Inflammatory macrophage (primary cell): ENCODE measurements at regions not wholly inside any gene's neighbourhood (a gene's known extent, or its start where the extent isn't known, plus 50 kb on each side); places are given as distances from the start of the nearest gene placed in this dataset.
"Not testable (repeated sequence)": the region's sequence is repeated elsewhere in the genome, so short reads cannot be mapped to it uniquely, and the experiment has no call there.

Source experiments
- DNase-seq, 2 donors: peaks; one replicate each; pipeline ENCODE4 v3.0.0-alpha.2; 2020 to 2022

DNA sequence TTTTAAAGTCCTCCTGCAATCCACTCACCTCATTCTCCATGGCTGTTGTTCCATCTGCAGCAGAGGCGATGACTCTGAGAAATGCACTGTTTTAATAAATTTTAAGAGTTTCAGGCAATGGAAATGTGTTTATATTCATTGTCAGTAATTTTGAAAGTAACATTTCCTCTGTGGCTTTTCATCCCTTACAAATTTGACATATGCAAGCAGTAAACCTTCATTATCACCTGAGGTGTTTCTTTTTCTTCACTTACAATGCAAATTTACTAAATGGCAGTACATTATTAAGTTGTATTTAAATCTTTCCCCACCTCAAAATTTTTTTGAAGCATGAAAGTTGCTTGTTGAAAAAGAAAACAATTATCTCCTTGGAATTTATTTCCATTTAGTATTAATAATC, 136.9 kb downstream of the DIRAS2 start:
- DNase-seq: no peak

GRCh38 chr9:90506402-90506801, 136.2 kb downstream of the DIRAS2 start:
- DNase-seq: not testable (repeated sequence)

DNA sequence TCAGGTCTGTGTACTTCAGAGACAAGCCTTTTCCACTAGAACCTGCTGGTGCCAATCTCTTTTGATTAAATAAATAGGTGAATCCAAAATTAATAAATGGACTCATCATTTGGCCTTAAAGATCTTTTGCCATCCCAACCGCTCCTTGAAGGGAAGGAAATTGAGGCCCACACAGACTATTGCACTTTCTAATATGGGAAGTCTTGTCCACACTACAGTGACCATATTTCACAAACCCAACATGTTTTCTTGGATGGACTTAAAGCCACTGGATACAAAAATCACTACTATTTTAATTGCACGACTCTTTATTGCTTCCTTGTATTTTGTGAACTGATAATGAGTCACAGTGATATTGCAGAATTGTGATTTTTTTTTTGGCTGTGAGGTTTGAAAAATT, 135.0 kb downstream of the DIRAS2 start:
- DNase-seq: peak; percentile 58 to 59

DNA sequence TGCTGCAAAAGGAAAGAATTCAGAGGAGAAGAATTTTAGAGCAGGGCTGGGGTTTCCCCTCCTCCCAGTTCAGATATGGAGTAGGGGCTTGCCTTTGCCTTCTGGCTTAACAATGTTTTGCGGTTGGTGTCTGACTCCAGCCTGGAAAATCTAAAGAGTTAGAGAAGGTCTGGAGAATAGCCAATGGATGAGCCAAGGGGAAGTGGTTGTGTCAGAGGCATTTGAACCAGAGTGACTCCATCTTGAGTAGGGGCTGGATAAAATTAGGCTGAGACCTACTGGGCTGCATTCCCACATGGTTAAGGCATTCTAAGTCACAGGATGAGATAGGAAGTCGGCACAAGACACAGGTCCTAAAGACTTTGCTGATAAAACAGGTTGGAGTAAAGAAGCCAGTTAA, 133.7 kb downstream of the DIRAS2 start:
- no peak for DNase-seq

DNA sequence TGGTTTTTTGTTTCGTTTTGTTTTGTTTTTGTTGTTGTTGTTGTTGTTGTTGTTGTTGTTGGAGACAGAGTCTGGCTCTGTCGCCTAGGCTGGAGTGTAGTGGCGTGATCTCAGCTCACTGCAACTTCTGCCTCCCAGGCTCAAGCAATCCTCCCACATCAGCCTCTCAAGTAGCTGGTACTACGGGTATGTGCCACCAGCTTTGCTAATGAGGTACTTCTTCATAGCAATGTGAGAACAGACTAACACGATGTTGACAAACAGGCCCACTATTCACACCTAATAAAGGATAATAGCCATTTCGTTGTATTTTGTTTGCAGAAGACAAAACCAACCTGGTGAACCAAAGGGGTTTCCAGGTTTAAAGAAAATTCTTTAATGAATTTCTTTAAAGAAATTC, 130.9 kb downstream of the DIRAS2 start:
- peak in 1 of 2 donors; percentile 11 for DNase-seq

GRCh38 chr9:90514877-90515276, 127.7 kb downstream of the DIRAS2 start:
- DNase-seq: peak in 1 of 2 donors; percentile 5

DNA sequence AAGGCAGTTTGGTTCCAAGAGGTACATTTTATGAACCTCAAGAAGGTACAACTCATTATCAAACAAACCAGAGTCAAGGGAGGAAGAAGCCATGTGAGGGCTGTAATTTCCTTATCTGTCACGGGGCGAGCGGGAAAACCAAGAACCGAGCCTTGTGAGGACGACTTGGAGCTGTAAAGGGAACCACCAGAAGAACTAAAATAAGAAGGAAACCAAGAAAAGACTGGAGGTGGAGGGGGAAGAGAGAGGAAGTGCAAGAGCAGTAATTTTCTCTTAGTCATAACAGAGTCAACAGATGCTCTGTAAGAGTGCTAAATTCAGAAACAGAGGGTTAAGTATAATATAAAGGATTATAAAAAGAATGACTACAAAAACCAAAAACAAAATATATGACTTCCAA, 127.1 kb downstream of the DIRAS2 start:
- peak; percentile 84 to 92 for DNase-seq

DNA sequence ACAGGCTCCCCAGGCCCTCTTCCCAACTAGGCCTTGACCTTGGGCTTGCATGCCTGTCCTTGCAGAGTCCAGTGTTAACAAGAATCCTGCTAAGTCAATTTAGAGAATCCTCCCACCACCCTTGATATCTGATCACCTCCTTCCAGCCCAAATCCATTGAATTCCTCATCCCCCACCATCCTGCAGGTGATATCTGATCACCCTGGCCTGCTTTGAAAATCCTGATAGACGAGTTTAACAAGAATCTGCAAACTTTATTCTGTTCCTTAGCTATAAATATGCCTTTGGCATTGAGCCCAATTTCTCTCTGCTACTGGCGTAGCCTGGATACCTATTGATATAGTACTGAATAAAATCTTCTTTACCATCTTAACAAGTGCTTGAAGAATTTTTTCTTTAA, 125.5 kb downstream of the DIRAS2 start:
- DNase-seq: no peak

GRCh38 chr9:90521811-90522570, 120.6 kb downstream of the DIRAS2 start:
- peak; percentile 54 to 69 for DNase-seq

DNA sequence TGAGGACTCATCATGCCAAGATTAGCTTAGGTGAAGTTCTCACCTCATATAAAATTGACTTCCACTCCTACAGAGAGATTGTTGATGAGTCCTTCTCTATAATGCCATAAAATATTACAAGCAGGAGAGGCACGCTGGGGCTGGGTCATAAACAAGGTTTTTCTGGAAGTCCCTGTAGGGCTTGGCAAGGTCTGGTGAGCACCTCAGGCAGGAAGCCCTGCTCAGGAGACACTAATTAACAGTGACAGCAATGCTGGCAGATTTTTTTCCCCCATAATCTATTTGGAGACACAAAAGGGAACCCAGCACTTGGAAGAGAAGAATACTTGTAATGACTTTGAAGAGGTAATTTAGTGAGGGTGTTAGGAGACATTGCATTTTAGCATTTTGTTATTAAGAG, 118.7 kb downstream of the DIRAS2 start:
- DNase-seq: no peak

- DNase-seq: no peak
Measured at GRCh38 chr9:90526386-90526785, 116.2 kb downstream of the DIRAS2 start.

DNA sequence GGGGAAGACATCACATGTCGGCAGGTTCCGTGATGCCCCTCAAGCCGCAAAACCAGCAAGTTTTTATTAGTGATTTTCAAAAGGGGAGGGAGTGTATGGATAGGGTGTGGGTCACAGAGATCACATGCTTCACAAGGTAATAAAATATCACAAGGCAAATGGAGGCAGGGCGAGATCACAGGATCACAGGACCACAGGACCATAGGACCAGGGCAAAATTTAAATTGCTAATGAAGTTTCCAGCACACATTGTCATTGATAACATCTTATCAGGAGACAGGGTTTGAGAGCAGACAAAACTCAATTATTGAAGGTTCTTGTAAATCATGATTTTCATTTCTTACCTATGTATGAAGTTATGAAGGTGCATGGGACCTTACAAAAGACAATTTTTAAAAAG, 106.5 kb downstream of the DIRAS2 start:
- not testable (repeated sequence) for DNase-seq

- no peak for DNase-seq
Measured at GRCh38 chr9:90538566-90538965, 104.1 kb downstream of the DIRAS2 start.

DNA sequence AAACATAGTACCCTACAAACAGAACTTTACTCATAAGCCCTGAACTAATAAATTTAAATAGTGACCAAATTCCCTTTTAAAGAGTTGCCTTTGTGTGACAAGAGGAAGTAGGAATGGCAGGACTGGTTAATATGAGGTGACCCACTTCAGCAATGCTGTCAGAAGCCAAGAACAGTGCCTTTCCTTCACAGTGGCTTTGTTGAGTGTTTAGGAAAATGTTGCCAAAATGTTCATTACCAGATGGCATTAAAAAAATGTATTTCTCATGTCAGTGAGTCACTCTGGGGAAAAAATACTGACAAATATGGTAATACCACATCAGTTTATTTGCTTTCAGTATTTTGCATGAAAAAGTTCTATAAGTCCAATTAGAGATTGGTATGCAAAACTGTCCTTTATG, 103.3 kb downstream of the DIRAS2 start:
- DNase-seq: no peak

GRCh38 chr9:90540734-90541133, 101.9 kb downstream of the DIRAS2 start:
- DNase-seq: no peak

- no peak for DNase-seq
Measured at GRCh38 chr9:90544488-90544887, 98.1 kb downstream of the DIRAS2 start.

DNA sequence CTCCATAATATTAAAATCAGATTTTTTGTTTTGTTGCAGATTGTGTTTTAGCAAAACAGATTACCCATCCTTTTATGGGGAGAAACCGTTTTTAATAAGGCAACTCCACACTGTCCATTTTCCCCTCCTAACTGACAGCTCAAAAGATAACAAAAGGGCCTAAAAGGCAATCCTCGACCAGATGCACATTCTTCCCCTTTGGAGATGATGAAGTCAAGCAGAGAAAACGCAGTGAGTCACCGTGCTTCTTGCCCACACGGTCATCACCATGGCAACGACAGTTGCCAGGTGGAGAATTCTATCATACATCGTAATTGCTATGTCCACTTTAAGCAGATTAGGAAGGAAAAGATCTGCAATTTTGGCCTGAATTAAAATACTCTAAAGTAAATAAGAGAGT, 96.4 kb downstream of the DIRAS2 start:
- no peak for DNase-seq

DNA sequence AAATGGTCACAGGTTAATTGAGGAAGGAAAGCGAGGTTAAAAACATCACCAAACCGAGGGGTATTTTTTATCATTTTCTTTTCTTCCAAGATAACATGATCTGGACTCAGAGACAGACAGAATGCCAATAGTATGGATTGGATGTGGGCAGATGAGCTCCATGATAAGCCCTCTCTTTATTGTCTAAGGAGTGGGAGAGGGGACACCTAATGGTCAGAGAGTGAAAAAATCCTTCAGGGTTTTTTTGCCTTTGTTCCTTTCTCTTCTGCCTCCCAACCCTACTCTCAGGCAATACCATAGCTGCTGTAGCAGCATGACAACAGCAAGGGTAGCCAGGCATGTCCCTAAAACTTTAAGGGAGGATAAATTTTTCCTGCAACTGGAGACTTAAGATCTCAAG, 94.7 kb downstream of the DIRAS2 start:
- no peak for DNase-seq

- no peak for DNase-seq
Measured at GRCh38 chr9:90552317-90552716, 90.3 kb downstream of the DIRAS2 start.

- no peak for DNase-seq
Measured at GRCh38 chr9:90555351-90556057, 87.1 kb downstream of the DIRAS2 start.

GRCh38 chr9:90556897-90557675, 85.5 kb downstream of the DIRAS2 start:
- DNase-seq: no peak

GRCh38 chr9:90559075-90560073, 83.2 kb downstream of the DIRAS2 start:
- no peak for DNase-seq
